Neuronal stem cell (in vitro differentiated cells): ENCODE measurements at regions not wholly inside any gene's neighbourhood (a gene's known extent, or its start where the extent isn't known, plus 50 kb on each side); places are given as distances from the start of the nearest gene placed in this dataset.

ENCODE experiments used
- DNase-seq: peaks from one replicate; pipeline ENCODE4 v3.0.0-alpha.2; 2013; ENCODE audit warnings: low spot score
- H2AFZ ChIP-seq: one replicate; pipeline ENCODE4 v1.6.1; 2013; ENCODE audit warnings: mild to moderate bottlenecking, low read length, inconsistent platforms
- H2AK5ac ChIP-seq: 2 replicates; pipeline ENCODE4 v1.6.1; 2013; ENCODE audit warnings: low read depth, mild to moderate bottlenecking, inconsistent platforms, low read length, moderate library complexity, mixed read lengths
- H2BK120ac ChIP-seq: 2 replicates; pipeline ENCODE4 v1.6.1; 2013; ENCODE audit warnings: low read depth, mild to moderate bottlenecking, inconsistent platforms, low read length, moderate library complexity, mixed read lengths
- H2BK12ac ChIP-seq: one replicate; pipeline ENCODE4 v1.6.1; 2013; ENCODE audit warnings: low read length, inconsistent platforms
- H2BK15ac ChIP-seq: 2 replicates; pipeline ENCODE4 v1.6.1; 2013; ENCODE audit warnings: mild to moderate bottlenecking, low read length, inconsistent platforms, mixed read lengths
- H2BK5ac ChIP-seq: one replicate; pipeline ENCODE4 v1.6.1; 2013; ENCODE audit warnings: inconsistent platforms, mild to moderate bottlenecking, low read length, moderate library complexity
- H3K14ac ChIP-seq: one replicate; pipeline ENCODE4 v1.6.1; 2013; ENCODE audit warnings: low read length, inconsistent platforms
- H3K18ac ChIP-seq: 2 replicates; pipeline ENCODE4 v1.6.1; 2013; ENCODE audit warnings: low read length, inconsistent platforms
- H3K23ac ChIP-seq: 2 replicates; pipeline ENCODE4 v1.6.1; 2013; ENCODE audit warnings: low read depth, mild to moderate bottlenecking, mixed read lengths, low read length, inconsistent platforms; ENCODE audit not compliant: poor library complexity
- H3K27ac ChIP-seq: replicated peaks from 3 replicates; pipeline ENCODE4 v1.5.1; 2013; ENCODE audit warnings: low read length, inconsistent platforms
- H3K27me3 ChIP-seq, 3 experiments: 2 replicates each; pipeline ENCODE4 v1.6.1; 2013; ENCODE audit warnings: low read length in 3 of 3, mild to moderate bottlenecking in 2 of 3, inconsistent platforms in 1 of 3, low read depth in 1 of 3, mixed read lengths in 1 of 3, moderate library complexity in 1 of 3; ENCODE audit not compliant: control insufficient read depth in 3 of 3, insufficient read depth in 3 of 3
- H3K36me3 ChIP-seq, 2 donors: replicated peaks in 1 of 2; 2 replicates each; pipeline ENCODE4 v1.6.1; 2013; ENCODE audit warnings: low read length in 2 of 2; ENCODE audit not compliant: control insufficient read depth in 2 of 2, insufficient read depth in 2 of 2
- H3K4ac ChIP-seq: 2 replicates; pipeline ENCODE4 v1.6.1; 2013; ENCODE audit warnings: inconsistent platforms, mild to moderate bottlenecking, low read length, moderate library complexity
- H3K4me1 ChIP-seq, 2 donors: 1 replicate in 1 of 2; 2 replicates in 1 of 2; pipeline ENCODE4 v1.6.1; 2013; ENCODE audit warnings: low read length in 2 of 2, low read depth in 1 of 2; ENCODE audit not compliant: control insufficient read depth in 2 of 2, insufficient read depth in 1 of 2
- H3K4me2 ChIP-seq: one replicate; pipeline ENCODE4 v1.6.1; 2013; ENCODE audit warnings: mild to moderate bottlenecking, low read length, inconsistent platforms; ENCODE audit not compliant: insufficient read depth, poor library complexity, severe bottlenecking
- H3K4me3 ChIP-seq, 2 donors: 2 replicates each; pipeline ENCODE4 v1.5.1; 2013; ENCODE audit warnings: low read length in 2 of 2, mild to moderate bottlenecking in 2 of 2, inconsistent platforms in 1 of 2, moderate library complexity in 1 of 2
- H3K79me1 ChIP-seq: one replicate; pipeline ENCODE4 v1.6.1; 2013; ENCODE audit warnings: low read depth, mild to moderate bottlenecking, inconsistent platforms, low read length, moderate library complexity
- H3K9ac ChIP-seq: one replicate; pipeline ENCODE4 v1.6.1; 2013; ENCODE audit warnings: mild to moderate bottlenecking, low read depth, low read length, inconsistent platforms; ENCODE audit not compliant: poor library complexity
- H3K9me3 ChIP-seq, 2 donors: replicated peaks in 1 of 2; 2 replicates each; pipeline versions ENCODE3 to v1.6.1; 2013; ENCODE audit warnings: low read length in 2 of 2, mild to moderate bottlenecking in 2 of 2, inconsistent platforms in 1 of 2, low read depth in 1 of 2, mixed read lengths in 1 of 2, moderate library complexity in 1 of 2; ENCODE audit not compliant: control insufficient read depth in 2 of 2, insufficient read depth in 1 of 2
- H4K8ac ChIP-seq: one replicate; pipeline ENCODE4 v1.6.1; 2013; ENCODE audit warnings: low read depth, mild to moderate bottlenecking, inconsistent platforms, low read length, moderate library complexity
- H4K91ac ChIP-seq: one replicate; pipeline ENCODE4 v1.6.1; 2013; ENCODE audit warnings: low read length, low read depth, mild to moderate bottlenecking, inconsistent platforms; ENCODE audit not compliant: poor library complexity
- WGBS, 2 donors: extraction: QIAGEN DNeasy Blood & Tissue Kit; methylation state at CpG; one replicate each; pipeline ENCODE4 v1.1.7; 2013; ENCODE audit warnings: missing lambda C conversion rate in 2 of 2, mixed read lengths in 1 of 2; ENCODE audit not compliant: insufficient read length in 2 of 2, insufficient replicate concordance in 1 of 2; ENCODE audit errors: extremely low coverage in 2 of 2; 5-methylcytosine and 5-hydroxymethylcytosine counted together

- Histone ChIP-seq H3K4me2 (no peak overlapping the region), H3K4ac (no peak overlapping the region), H3K9me3 (no peaks in the 10 kb centered on the region), H2AFZ (no peak overlapping the region), H3K9ac (no peak overlapping the region), H3K27me3 (no peaks in the 10 kb centered on the region), H3K23ac (no peak overlapping the region), H4K8ac (no peak overlapping the region), H2BK5ac (no peak overlapping the region), H2BK15ac (no peak overlapping the region), H3K27ac (no peak overlapping the region), H2BK12ac (no peak overlapping the region), H4K91ac (no peak overlapping the region), H3K36me3 (no peaks in the 10 kb centered on the region), H3K14ac (no peak overlapping the region), H3K79me1 (no peaks in the 10 kb centered on the region), H3K18ac (no peak overlapping the region), H3K4me3 (no peak overlapping the region), H3K4me1 (no peaks in the 10 kb centered on the region), H2BK120ac (no peak overlapping the region), H2AK5ac (no peak overlapping the region)
- DNase-seq, result no peak
- WGBS, 2 donors, result no CpG with 5 or more reads among the region's 1 CpG
Observed at GRCh38 chr6:140849456-140849855, 1283.3 kb upstream of the GJE1 start.

- Histone ChIP-seq H3K9me3 (no peaks in the 10 kb centered on the region), H4K91ac (no peak overlapping the region), H3K14ac (no peak overlapping the region), H3K4me2 (no peak overlapping the region), H4K8ac (no peak overlapping the region), H2BK5ac (no peak overlapping the region), H2BK120ac (no peak overlapping the region), H3K4me1 (no peaks in the 10 kb centered on the region), H3K9ac (no peak overlapping the region), H3K18ac (no peak overlapping the region), H2BK15ac (no peak overlapping the region), H3K4me3 (no peak overlapping the region), H3K4ac (no peak overlapping the region), H2AK5ac (no peak overlapping the region), H3K27me3 (no peaks in the 10 kb centered on the region), H3K27ac (no peak overlapping the region), H3K36me3 (no peaks in the 10 kb centered on the region), H2AFZ (no peak overlapping the region), H3K23ac (no peak overlapping the region), H3K79me1 (no peaks in the 10 kb centered on the region), H2BK12ac (no peak overlapping the region)
- no peak for DNase-seq
- WGBS, 2 donors, result 100% methylated on average over 1 of the region's 2 CpGs; no CpG with 5 or more reads in 1 of the 2 donors
Observed at GRCh38 chr6:140847262-140847645, 1285.5 kb upstream of the GJE1 start.

- no peak overlapping the region for H2AFZ ChIP-seq
- no peak overlapping the region for H2BK15ac ChIP-seq
- H3K9me3 ChIP-seq, result no peaks in the 10 kb centered on the region
- H3K79me1 ChIP-seq, result no peaks in the 10 kb centered on the region
- no peak overlapping the region for H4K8ac ChIP-seq
- DNase-seq, result no peak
- no peak overlapping the region for H4K91ac ChIP-seq
- no peak overlapping the region for H3K18ac ChIP-seq
- H3K4me3 ChIP-seq, result no peak overlapping the region
- no peak overlapping the region for H3K14ac ChIP-seq
- no peak overlapping the region for H3K4ac ChIP-seq
- no peak overlapping the region for H3K4me2 ChIP-seq
- H3K27ac ChIP-seq, result no peak overlapping the region
- no peaks in the 10 kb centered on the region for H3K4me1 ChIP-seq
- no peak overlapping the region for H2AK5ac ChIP-seq
- no CpG with 5 or more reads among the region's 3 CpGs for WGBS, 2 donors
- no peak overlapping the region for H3K23ac ChIP-seq
- no peaks in the 10 kb centered on the region for H3K27me3 ChIP-seq
- no peak overlapping the region for H2BK12ac ChIP-seq
- no peak overlapping the region for H2BK120ac ChIP-seq
- no peak overlapping the region for H2BK5ac ChIP-seq
- no peaks in the 10 kb centered on the region for H3K36me3 ChIP-seq
- H3K9ac ChIP-seq, result no peak overlapping the region
Observed at GRCh38 chr6:140846503-140847261, 1286.0 kb upstream of the GJE1 start.

- no peak overlapping the region for H3K4ac ChIP-seq
- no peaks in the 10 kb centered on the region for H3K36me3 ChIP-seq
- H3K79me1 ChIP-seq, result no peaks in the 10 kb centered on the region
- no peak overlapping the region for H2BK12ac ChIP-seq
- no peak for DNase-seq
- H3K14ac ChIP-seq, result no peak overlapping the region
- no peak overlapping the region for H3K27ac ChIP-seq
- H2AK5ac ChIP-seq, result no peak overlapping the region
- H3K4me3 ChIP-seq, result no peak overlapping the region
- no peak overlapping the region for H2BK120ac ChIP-seq
- H3K9me3 ChIP-seq, result no peaks in the 10 kb centered on the region
- H4K8ac ChIP-seq, result no peak overlapping the region
- no peak overlapping the region for H2BK15ac ChIP-seq
- no peak overlapping the region for H2BK5ac ChIP-seq
- H3K9ac ChIP-seq, result no peak overlapping the region
- no peak overlapping the region for H4K91ac ChIP-seq
- no CpG with 5 or more reads among the region's 1 CpG for WGBS, 2 donors
- H3K27me3 ChIP-seq, result no peaks in the 10 kb centered on the region
- H3K4me2 ChIP-seq, result no peak overlapping the region
- no peak overlapping the region for H2AFZ ChIP-seq
- H3K23ac ChIP-seq, result no peak overlapping the region
- H3K4me1 ChIP-seq, result no peaks in the 10 kb centered on the region
- H3K18ac ChIP-seq, result no peak overlapping the region
Observed at GRCh38 chr6:140845701-140846100, 1287.0 kb upstream of the GJE1 start.
